Sigmoid colon (tissue), 6 donors: ENCODE measurements at regions not wholly inside any gene's neighbourhood (a gene's known extent, or its start where the extent isn't known, plus 50 kb on each side); places are given as distances from the start of the nearest gene placed in this dataset.
A peak's percentile ranks its signal among the peaks of the same experiment; 100 is the strongest.
"Not testable (repeated sequence)": the region's sequence is repeated elsewhere in the genome, so short reads cannot be mapped to it uniquely, and the experiment has no call there.

Source experiments
- DNase-seq: peaks from one replicate; pipeline ENCODE4 v3.0.0-alpha.2; 2019
- H3K27ac ChIP-seq, 4 donors: fragments of 200-600 bp; sonication (generic); one replicate each; pipeline ENCODE4 v1.5.1; 2016 to 2019; ENCODE audit warnings: mild to moderate bottlenecking in 1 of 4
- H3K27me3 ChIP-seq, 3 donors: fragments of 200-600 bp; sonication (generic); one replicate each; pipeline ENCODE4 v1.5.1; 2019; ENCODE audit warnings: mild to moderate bottlenecking in 1 of 3
- H3K36me3 ChIP-seq, 4 donors: fragments of 200-600 bp; sonication (generic); one replicate each; pipeline ENCODE4 v1.5.1; 2016 to 2019
- H3K4me1 ChIP-seq, 4 donors: fragments of 200-600 bp; sonication (generic); one replicate each; pipeline ENCODE4 v1.5.1; 2017 to 2019
- H3K4me3 ChIP-seq, 4 donors: fragments of 200-600 bp; sonication (generic); one replicate each; pipeline ENCODE4 v1.5.1; 2017 to 2019; ENCODE audit warnings: mild to moderate bottlenecking in 2 of 4, moderate library complexity in 1 of 4
- H3K9me3 ChIP-seq, 4 donors: fragments of 200-600 bp in 3 of 4; sonication (generic) in 3 of 4; one replicate each; pipeline versions ENCODE4 v1.5.1 to v1.6.1; 2013 to 2019
- EP300 ChIP-seq, 4 donors: sonication (generic); formaldehyde crosslinking; IDR thresholded peaks; one replicate each; pipeline ENCODE4 v1.6.1; 2017; ENCODE audit warnings: antibody characterized with exemption in 4 of 4
- POLR2A ChIP-seq, 2 donors: fragments of 450-650 bp; IDR thresholded peaks; one replicate each; pipeline ENCODE4 v1.6.1; 2016; ENCODE audit warnings: antibody characterized with exemption in 2 of 2, mild to moderate bottlenecking in 2 of 2, moderate library complexity in 2 of 2
- POLR2AphosphoS5 ChIP-seq, 4 donors: sonication (generic); formaldehyde crosslinking; IDR thresholded peaks; one replicate each; pipeline ENCODE4 v1.6.1; 2017; ENCODE audit warnings: antibody characterized with exemption in 4 of 4
- WGBS, 2 donors: extraction: QIAGEN DNeasy Blood & Tissue Kit; methylation state at CpG; one replicate each; pipeline ENCODE4 v1.1.7; 2013; 5-methylcytosine and 5-hydroxymethylcytosine counted together
- intact Hi-C: fragments of 100-400 bp; cut with DNase I; formaldehyde crosslinking; loops from one replicate; pipeline ENCODE4 v1.15.1; 2023
- TF ChIP-seq, protein P1 (sequence below), 4 experiments: fragments of 450-650 bp in 3 of 4; fragments of 200-600 bp in 1 of 4; IDR thresholded peaks; one replicate each; pipeline ENCODE4 v1.5.1; 2016 to 2019; ENCODE audit warnings: antibody characterized with exemption in 4 of 4, mild to moderate bottlenecking in 3 of 4, moderate library complexity in 2 of 4
- donor health status: healthy with polysubstance abuse.
- donor health status: healthy.

- Histone ChIP-seq H3K4me3 (no peak overlapping the region), H3K27ac (no peak overlapping the region), H3K27me3 (no peaks in the 10 kb centered on the region), H3K36me3 (no peaks in the 10 kb centered on the region), H3K9me3 (no peaks in the 10 kb centered on the region), H3K4me1 (peaks cover 0 to 24% (median 22%) of the 10 kb centered on the region in 4 donors)
- intact Hi-C loops = no loop called here
- TF ChIP-seq, protein P1, sequence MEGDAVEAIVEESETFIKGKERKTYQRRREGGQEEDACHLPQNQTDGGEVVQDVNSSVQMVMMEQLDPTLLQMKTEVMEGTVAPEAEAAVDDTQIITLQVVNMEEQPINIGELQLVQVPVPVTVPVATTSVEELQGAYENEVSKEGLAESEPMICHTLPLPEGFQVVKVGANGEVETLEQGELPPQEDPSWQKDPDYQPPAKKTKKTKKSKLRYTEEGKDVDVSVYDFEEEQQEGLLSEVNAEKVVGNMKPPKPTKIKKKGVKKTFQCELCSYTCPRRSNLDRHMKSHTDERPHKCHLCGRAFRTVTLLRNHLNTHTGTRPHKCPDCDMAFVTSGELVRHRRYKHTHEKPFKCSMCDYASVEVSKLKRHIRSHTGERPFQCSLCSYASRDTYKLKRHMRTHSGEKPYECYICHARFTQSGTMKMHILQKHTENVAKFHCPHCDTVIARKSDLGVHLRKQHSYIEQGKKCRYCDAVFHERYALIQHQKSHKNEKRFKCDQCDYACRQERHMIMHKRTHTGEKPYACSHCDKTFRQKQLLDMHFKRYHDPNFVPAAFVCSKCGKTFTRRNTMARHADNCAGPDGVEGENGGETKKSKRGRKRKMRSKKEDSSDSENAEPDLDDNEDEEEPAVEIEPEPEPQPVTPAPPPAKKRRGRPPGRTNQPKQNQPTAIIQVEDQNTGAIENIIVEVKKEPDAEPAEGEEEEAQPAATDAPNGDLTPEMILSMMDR (IDR thresholded peaks at IDR 0.05) = no peak
- no peak for TF ChIP-seq POLR2A (IDR thresholded peaks at IDR 0.05)
- TF ChIP-seq EP300 (IDR thresholded peaks at IDR 0.05) = no peak
- TF ChIP-seq POLR2AphosphoS5 (IDR thresholded peaks at IDR 0.05) = no peak
- no peak for DNase-seq
- WGBS, 2 donors = 92 to 93% methylated on average over 7 of the region's 7 CpGs
Measured at GRCh38 chr1:54471588-54471987, 65.4 kb upstream of the SSBP3 start.

GRCh38 chr1:54469444-54469843 lies 63.2 kb upstream of the SSBP3 start:
- 82 to 90% methylated on average over 2 of the region's 2 CpGs for WGBS, 2 donors
- H3K36me3 ChIP-seq, H3K27me3 ChIP-seq, intact Hi-C loops, H3K9me3 ChIP-seq, H3K4me3 ChIP-seq, H3K27ac ChIP-seq: not testable (repeated sequence)
- peaks cover 0 to 17% (median 16%) of the 10 kb centered on the region in 4 donors for H3K4me1 ChIP-seq
- peak; percentile 22 for DNase-seq

DNA sequence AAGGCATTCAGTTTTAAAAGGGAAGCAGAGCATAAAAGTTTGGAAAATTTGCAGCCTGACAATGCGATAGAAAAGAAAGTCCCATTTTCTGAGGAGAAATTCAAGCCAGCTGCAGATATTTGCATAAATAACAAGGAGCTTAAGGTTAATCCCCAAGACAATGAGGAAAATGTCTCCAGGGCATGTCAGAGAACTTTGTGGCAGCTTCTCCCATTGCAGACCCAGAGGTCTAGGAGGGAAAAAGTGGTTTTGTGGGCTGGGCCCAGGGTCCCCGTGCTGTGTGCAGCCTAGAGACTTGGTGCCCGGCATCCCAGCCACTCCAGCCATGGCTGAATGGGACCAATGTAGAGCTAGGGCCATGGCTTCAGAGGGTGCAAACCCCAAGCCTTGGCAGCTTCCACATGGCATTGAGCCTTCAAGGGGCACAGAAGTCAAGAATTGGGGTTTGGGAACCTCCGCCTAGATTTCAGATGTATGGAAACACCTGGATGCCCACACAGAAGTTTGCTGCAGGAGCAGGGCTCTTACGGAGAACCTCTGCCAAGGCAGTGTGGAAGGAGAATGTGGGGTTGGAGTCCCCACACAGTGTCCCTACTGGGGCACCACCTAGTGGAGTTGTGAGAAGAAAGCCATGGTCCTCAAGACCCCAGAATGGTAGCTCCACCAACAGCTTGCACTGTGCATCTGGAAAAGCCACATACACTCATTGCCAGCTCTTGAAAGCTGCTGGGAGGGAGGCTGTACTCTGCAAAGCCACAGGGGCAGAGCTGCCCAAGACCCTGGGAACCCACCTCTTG lies 62.3 kb upstream of the SSBP3 start:
- WGBS, 2 donors = 93 to 95% methylated on average over 5 of the region's 5 CpGs
- H3K36me3 ChIP-seq, H3K27me3 ChIP-seq, intact Hi-C loops, H3K4me3 ChIP-seq, H3K9me3 ChIP-seq, H3K27ac ChIP-seq: not testable (repeated sequence)
- DNase-seq = peak; percentile 34
- H3K4me1 ChIP-seq = peaks cover 0 to 23% (median 18%) of the 10 kb centered on the region in 4 donors

GRCh38 chr1:54465351-54465811 lies 59.2 kb upstream of the SSBP3 start:
- TF ChIP-seq, protein P1 (IDR thresholded peaks at IDR 0.05) = no peak
- TF ChIP-seq POLR2A (IDR thresholded peaks at IDR 0.05) (no peak), EP300 (IDR thresholded peaks at IDR 0.05) (no peak), POLR2AphosphoS5 (IDR thresholded peaks at IDR 0.05) (no peak)
- H3K27ac ChIP-seq = peak overlapping the region in 3 of 4 donors; percentile 34 to 51 (median 42)
- 60% methylated on average over 5 of the region's 5 CpGs for WGBS, 2 donors

GRCh38 chr1:54464477-54465146 lies 58.4 kb upstream of the SSBP3 start:
- Histone ChIP-seq H3K4me1 (peaks cover 0 to 29% (median 21%) of the 10 kb centered on the region in 4 donors), H3K9me3 (no peaks in the 10 kb centered on the region), H3K27me3 (no peaks in the 10 kb centered on the region), H3K27ac (peak overlapping the region in 3 of 4 donors; percentile 34 to 51 (median 42)), H3K36me3 (no peaks in the 10 kb centered on the region), H3K4me3 (no peak overlapping the region)
- no peak for TF ChIP-seq EP300 (IDR thresholded peaks at IDR 0.05)
- TF ChIP-seq POLR2A (IDR thresholded peaks at IDR 0.05) = no peak
- TF ChIP-seq, protein P1 (IDR thresholded peaks at IDR 0.05) = no peak
- no peak for TF ChIP-seq POLR2AphosphoS5 (IDR thresholded peaks at IDR 0.05)
- intact Hi-C loops = loop anchor here (5.0 kb wide), 1 partner anchor 42 kb away; no protein-coding TSS in a partner anchor
- WGBS, 2 donors = 77 to 79% methylated on average over 9 of the region's 9 CpGs
- peak; percentile 53 for DNase-seq

More at GRCh38 chr1:54465351-54465811, 59.2 kb upstream of the SSBP3 start:
- Histone ChIP-seq H3K27me3 (no peaks in the 10 kb centered on the region), H3K9me3 (no peaks in the 10 kb centered on the region), H3K4me3 (no peak overlapping the region), H3K36me3 (no peaks in the 10 kb centered on the region), H3K4me1 (peaks cover 0 to 29% (median 21%) of the 10 kb centered on the region in 4 donors)
- intact Hi-C loops = no loop called here
- DNase-seq = peak; percentile 63
